Gastroesophageal sphincter (tissue), 3 donors: ENCODE measurements at regions not wholly inside any gene's neighbourhood (a gene's known extent, or its start where the extent isn't known, plus 50 kb on each side); places are given as distances from the start of the nearest gene placed in this dataset.

Experiments
- POLR2A ChIP-seq, 2 donors: fragments of 450-650 bp; IDR thresholded peaks; one replicate each; pipeline ENCODE4 v1.6.1; 2017; ENCODE audit warnings: antibody characterized with exemption in 2 of 2, mild to moderate bottlenecking in 2 of 2, moderate library complexity in 1 of 2
- POLR2AphosphoS5 ChIP-seq: sonication (generic); formaldehyde crosslinking; IDR thresholded peaks from one replicate; pipeline ENCODE4 v1.6.1; 2017; ENCODE audit warnings: antibody characterized with exemption
- TF ChIP-seq, protein P1 (sequence below), 4 experiments: fragments of 200-600 bp in 2 of 4; fragments of 450-650 bp in 2 of 4; sonication (generic) in 1 of 4; IDR thresholded peaks; one replicate each; pipeline ENCODE4 v1.5.1; 2017 to 2019; ENCODE audit warnings: antibody characterized with exemption in 4 of 4, mild to moderate bottlenecking in 2 of 4, moderate library complexity in 2 of 4

DNA sequence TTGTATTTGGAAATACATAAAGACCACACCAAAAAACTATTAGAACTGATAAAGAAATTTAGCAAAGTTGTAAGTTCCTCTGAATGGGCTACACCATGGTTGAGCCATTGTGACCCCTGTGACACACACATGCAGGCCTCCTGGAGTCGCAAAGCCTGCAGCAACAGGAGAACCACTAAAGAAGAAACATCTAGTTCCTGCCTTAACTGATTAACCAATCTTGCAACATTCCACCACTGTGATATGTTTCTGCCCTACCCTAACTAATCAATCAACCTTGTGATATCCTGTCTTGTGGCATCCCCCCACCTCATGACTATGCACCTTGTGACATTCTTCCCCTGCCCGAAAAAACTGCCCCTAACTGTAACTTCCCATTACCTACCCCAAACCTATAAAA lies 401.8 kb downstream of the PRDM5 start:
- TF ChIP-seq, protein P1, sequence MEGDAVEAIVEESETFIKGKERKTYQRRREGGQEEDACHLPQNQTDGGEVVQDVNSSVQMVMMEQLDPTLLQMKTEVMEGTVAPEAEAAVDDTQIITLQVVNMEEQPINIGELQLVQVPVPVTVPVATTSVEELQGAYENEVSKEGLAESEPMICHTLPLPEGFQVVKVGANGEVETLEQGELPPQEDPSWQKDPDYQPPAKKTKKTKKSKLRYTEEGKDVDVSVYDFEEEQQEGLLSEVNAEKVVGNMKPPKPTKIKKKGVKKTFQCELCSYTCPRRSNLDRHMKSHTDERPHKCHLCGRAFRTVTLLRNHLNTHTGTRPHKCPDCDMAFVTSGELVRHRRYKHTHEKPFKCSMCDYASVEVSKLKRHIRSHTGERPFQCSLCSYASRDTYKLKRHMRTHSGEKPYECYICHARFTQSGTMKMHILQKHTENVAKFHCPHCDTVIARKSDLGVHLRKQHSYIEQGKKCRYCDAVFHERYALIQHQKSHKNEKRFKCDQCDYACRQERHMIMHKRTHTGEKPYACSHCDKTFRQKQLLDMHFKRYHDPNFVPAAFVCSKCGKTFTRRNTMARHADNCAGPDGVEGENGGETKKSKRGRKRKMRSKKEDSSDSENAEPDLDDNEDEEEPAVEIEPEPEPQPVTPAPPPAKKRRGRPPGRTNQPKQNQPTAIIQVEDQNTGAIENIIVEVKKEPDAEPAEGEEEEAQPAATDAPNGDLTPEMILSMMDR (IDR thresholded peaks at IDR 0.05) = no peak
- TF ChIP-seq POLR2A (IDR thresholded peaks at IDR 0.05) = no peak
- no peak for TF ChIP-seq POLR2AphosphoS5
